H1 (cell line): ENCODE measurements at regions not wholly inside any gene's neighbourhood (a gene's known extent, or its start where the extent isn't known, plus 50 kb on each side); places are given as distances from the start of the nearest gene placed in this dataset.

Source experiments
- BCL11A ChIP-seq, 2 experiments: IDR thresholded peaks; one replicate each; pipeline ENCODE4 v1.6.1; 2011; ENCODE audit warnings: low read depth in 2 of 2, low read length in 2 of 2, mild to moderate bottlenecking in 2 of 2
- CBX5 ChIP-seq: fragments of 300-800, 300-1000 bp; sonication (generic); IDR thresholded peaks from 2 replicates; pipeline ENCODE4 v1.7.1; 2016; ENCODE audit warnings: antibody characterized with exemption, low read length, low read depth
- CREB1 ChIP-seq: IDR thresholded peaks from 2 replicates; pipeline ENCODE4 v1.6.1; 2012; ENCODE audit warnings: inconsistent platforms
- EZH2 ChIP-seq: fragments of 200-600 bp; sonication (generic); IDR thresholded peaks from 2 replicates; pipeline ENCODE4 v1.7.1; 2012; ENCODE audit warnings: low read depth, mild to moderate bottlenecking, moderate library complexity, low read length, inconsistent platforms; ENCODE audit not compliant: severe bottlenecking
- HDAC6 ChIP-seq: IDR thresholded peaks from one replicate; pipeline ENCODE4 v1.7.1; 2012; ENCODE audit warnings: low read depth, mild to moderate bottlenecking, inconsistent platforms, low read length, moderate library complexity
- POLR2AphosphoS5 ChIP-seq: IDR thresholded peaks from 2 replicates; pipeline ENCODE4 v1.6.1; 2011; ENCODE audit warnings: low read depth, low read length
- RFX5 ChIP-seq: IDR thresholded peaks from 2 replicates; pipeline ENCODE4 v1.6.1; 2011; ENCODE audit warnings: low read depth, low read length, improper control_type of control experiment, borderline replicate concordance
- SIN3A ChIP-seq, 2 experiments: IDR thresholded peaks in 1 of 2; conservative IDR thresholded peaks in 1 of 2; 2 replicates each; pipeline ENCODE4 v1.6.1; 2011 to 2012; ENCODE audit warnings: low read length in 2 of 2, improper control_type of control experiment in 1 of 2, low read depth in 1 of 2, mild to moderate bottlenecking in 1 of 2
- SIRT6 ChIP-seq: IDR thresholded peaks from one replicate; pipeline ENCODE4 v1.7.1; 2012; ENCODE audit warnings: low read length, inconsistent platforms
- TBP ChIP-seq: IDR thresholded peaks from 2 replicates; pipeline ENCODE4 v1.6.1; 2011; ENCODE audit warnings: low read depth, low read length, improper control_type of control experiment
- ZNF274 ChIP-seq: IDR thresholded peaks from 2 replicates; pipeline ENCODE4 v1.7.0; 2012; ENCODE audit warnings: low read length, borderline replicate concordance; ENCODE audit errors: extremely low read depth
- TF ChIP-seq, protein P1 (sequence below), 3 experiments: IDR thresholded peaks; 1 replicate in 2 of 3; 2 replicates in 1 of 3; pipeline versions ENCODE4 v1.5.1 to v1.6.1; 2011; ENCODE audit warnings: low read length in 3 of 3, mild to moderate bottlenecking in 3 of 3, inconsistent platforms in 2 of 3, low read depth in 1 of 3, moderate library complexity in 1 of 3; ENCODE audit not compliant: insufficient read depth in 1 of 3; ENCODE audit errors: control extremely low read depth in 1 of 3
- TF ChIP-seq, protein P2 (sequence below): IDR thresholded peaks from 2 replicates; pipeline ENCODE4 v1.6.1; 2012; ENCODE audit warnings: low read length, inconsistent platforms
- TF ChIP-seq, protein P3 (sequence below): IDR thresholded peaks from 2 replicates; pipeline ENCODE4 v1.6.1; 2011; ENCODE audit warnings: low read length, improper control_type of control experiment

DNA sequence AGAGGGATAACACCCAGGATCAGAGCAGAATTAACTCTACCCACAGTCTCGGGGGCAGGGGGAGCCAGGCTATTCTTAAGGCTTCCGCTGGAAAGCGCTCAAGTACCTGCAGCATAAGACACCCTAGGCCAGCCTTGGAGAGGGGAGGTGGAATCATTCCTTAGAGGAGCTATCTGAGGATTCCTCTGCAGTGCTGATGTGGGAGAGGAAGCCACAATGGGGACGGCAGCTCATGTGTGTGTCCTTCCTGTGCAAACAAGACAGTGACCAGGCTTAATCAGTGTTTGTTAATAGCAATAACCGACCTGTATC, 382.2 kb upstream of the CADM1 start:
- no peak for TF ChIP-seq SIRT6
- no peak for TF ChIP-seq EZH2
- TF ChIP-seq, protein P1, sequence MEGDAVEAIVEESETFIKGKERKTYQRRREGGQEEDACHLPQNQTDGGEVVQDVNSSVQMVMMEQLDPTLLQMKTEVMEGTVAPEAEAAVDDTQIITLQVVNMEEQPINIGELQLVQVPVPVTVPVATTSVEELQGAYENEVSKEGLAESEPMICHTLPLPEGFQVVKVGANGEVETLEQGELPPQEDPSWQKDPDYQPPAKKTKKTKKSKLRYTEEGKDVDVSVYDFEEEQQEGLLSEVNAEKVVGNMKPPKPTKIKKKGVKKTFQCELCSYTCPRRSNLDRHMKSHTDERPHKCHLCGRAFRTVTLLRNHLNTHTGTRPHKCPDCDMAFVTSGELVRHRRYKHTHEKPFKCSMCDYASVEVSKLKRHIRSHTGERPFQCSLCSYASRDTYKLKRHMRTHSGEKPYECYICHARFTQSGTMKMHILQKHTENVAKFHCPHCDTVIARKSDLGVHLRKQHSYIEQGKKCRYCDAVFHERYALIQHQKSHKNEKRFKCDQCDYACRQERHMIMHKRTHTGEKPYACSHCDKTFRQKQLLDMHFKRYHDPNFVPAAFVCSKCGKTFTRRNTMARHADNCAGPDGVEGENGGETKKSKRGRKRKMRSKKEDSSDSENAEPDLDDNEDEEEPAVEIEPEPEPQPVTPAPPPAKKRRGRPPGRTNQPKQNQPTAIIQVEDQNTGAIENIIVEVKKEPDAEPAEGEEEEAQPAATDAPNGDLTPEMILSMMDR (IDR thresholded peaks at IDR 0.05; ENCODE audit: control extremely low read depth in 1 of 3, insufficient read depth in 1 of 3, low read depth in 1 of 3, low read length in 3 of 3) = peak in 1 of 3 experiments; percentile 21; a peak in 1 of 4 replicates
- TF ChIP-seq, protein P2, sequence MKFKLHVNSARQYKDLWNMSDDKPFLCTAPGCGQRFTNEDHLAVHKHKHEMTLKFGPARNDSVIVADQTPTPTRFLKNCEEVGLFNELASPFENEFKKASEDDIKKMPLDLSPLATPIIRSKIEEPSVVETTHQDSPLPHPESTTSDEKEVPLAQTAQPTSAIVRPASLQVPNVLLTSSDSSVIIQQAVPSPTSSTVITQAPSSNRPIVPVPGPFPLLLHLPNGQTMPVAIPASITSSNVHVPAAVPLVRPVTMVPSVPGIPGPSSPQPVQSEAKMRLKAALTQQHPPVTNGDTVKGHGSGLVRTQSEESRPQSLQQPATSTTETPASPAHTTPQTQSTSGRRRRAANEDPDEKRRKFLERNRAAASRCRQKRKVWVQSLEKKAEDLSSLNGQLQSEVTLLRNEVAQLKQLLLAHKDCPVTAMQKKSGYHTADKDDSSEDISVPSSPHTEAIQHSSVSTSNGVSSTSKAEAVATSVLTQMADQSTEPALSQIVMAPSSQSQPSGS = no peak
- TF ChIP-seq HDAC6 = no peak
- TF ChIP-seq CBX5 = no peak
- no peak for TF ChIP-seq RFX5
- TF ChIP-seq SIN3A (conservative IDR thresholded peaks at IDR 0.05 in 1 of 2, IDR thresholded peaks at IDR 0.05 in 1 of 2; ENCODE audit: low read depth in 1 of 2, low read length in 2 of 2) = no peak
- no peak for TF ChIP-seq CREB1
- no peak for TF ChIP-seq BCL11A (IDR thresholded peaks at IDR 0.05; ENCODE audit: low read depth in 2 of 2, low read length in 2 of 2)
- TF ChIP-seq TBP = no peak
- no peak for TF ChIP-seq ZNF274
- TF ChIP-seq POLR2AphosphoS5 = no peak
- TF ChIP-seq, protein P3, sequence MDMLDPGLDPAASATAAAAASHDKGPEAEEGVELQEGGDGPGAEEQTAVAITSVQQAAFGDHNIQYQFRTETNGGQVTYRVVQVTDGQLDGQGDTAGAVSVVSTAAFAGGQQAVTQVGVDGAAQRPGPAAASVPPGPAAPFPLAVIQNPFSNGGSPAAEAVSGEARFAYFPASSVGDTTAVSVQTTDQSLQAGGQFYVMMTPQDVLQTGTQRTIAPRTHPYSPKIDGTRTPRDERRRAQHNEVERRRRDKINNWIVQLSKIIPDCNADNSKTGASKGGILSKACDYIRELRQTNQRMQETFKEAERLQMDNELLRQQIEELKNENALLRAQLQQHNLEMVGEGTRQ = no peak
